Activated CD4-positive, alpha-beta T cell treated with anti-CD3 and anti-CD28 coated beads for 24 hours (primary cell): ENCODE measurements at regions not wholly inside any gene's neighbourhood (a gene's known extent, or its start where the extent isn't known, plus 50 kb on each side); places are given as distances from the start of the nearest gene placed in this dataset.

Experiments used
- DNase-seq, 2 donors: peaks; one replicate each; pipeline ENCODE4 v3.0.0-alpha.2; 2020; ENCODE audit warnings: low read depth in 2 of 2

DNA sequence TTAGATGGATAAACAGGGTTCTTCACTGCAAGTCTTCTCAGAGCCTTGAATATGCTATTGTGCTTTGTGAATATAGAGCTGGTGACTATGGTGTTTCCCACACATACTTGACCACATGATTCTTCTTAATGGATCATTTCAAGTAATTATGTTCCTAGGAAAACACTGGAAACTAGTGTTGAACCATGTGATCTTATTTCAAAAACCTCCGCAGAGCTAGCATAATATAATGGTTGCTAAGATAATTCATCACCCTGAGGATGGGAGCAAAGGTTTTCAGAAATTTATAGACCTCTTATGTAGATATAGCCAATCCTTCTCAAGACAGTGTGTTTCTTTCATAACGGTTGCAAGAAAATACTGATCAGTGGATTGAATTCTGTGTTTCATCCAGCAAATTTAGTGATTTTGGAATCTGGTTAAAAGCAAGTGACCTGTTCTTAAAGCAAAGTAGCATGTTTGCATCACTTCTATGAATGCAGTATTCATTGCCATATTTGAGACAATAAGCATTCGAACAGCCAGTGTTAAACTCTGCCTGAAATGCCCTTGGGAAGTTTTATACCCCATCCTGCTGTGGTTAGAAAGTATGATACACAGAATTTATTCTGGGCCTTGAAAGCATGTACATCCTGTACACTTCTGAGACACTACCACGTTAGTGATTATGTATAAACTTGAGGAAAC lies 341.0 kb upstream of the E2F7 start:
- no peak for DNase-seq

DNA sequence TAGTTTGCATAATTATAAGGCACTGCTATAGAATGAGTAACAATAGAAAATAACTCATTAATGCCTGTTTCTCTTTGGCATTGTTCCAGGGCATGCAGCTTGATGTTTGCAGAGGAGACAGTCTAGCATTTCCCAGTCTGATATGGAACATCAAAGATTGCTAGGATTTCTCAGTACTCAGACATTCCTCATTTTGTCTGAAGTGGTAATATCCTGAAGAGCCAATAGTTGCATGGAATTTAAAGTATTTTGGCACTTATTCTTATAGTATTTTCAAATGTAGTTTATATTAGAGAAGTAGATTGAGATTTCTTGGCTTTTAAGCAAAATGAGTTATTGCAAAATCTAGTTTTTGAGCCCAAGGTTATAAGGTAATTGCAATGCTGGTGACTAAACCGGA lies 337.3 kb upstream of the E2F7 start:
- DNase-seq = no peak

DNA sequence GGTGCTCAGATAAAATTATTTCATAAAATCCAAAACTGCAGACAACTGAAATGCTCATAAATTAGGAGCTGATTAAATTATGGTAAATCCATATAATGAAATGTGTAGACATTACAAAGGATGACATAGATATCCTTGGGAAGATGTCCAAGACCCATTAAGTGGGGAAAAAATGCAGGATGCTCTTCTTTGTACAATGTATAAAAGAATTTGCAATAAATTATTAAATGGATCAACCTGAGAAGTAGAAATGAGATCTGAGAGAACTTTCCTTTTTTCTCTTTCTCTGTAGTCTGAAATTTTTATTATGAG lies 336.4 kb upstream of the E2F7 start:
- no peak for DNase-seq

DNA sequence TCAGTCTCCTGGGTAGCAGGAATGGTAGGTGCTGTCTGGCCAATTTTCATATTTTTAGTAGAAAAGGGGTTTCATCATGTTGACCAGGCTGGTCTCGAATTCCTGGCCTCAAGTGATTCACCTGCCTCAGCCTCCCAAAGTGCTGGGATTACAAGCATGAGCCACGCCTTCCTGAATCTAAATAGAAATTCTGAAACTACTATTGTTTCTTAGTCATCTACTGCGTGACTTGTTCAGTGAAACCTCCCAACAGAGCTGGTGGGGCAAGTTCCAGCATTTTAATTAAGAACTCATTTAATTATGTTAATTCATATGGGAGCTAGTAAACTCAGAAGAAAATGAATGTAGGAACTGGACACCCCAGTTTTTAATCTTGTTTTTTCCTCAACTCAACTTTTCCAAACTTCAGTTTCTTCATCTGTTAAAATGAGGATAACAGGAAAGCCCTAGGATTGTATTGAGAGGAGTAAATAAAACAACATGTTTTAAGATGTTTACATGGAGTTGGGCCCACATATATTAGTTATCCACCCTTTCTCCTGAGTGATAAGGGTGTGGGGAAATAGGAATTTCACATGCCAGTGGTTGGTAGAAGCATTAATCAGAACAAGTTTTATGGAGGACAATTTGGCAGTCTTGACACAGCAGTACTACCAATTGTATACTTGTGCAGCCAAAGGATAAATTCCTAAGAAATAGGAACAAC lies 335.8 kb upstream of the E2F7 start:
- DNase-seq = no peak

DNA sequence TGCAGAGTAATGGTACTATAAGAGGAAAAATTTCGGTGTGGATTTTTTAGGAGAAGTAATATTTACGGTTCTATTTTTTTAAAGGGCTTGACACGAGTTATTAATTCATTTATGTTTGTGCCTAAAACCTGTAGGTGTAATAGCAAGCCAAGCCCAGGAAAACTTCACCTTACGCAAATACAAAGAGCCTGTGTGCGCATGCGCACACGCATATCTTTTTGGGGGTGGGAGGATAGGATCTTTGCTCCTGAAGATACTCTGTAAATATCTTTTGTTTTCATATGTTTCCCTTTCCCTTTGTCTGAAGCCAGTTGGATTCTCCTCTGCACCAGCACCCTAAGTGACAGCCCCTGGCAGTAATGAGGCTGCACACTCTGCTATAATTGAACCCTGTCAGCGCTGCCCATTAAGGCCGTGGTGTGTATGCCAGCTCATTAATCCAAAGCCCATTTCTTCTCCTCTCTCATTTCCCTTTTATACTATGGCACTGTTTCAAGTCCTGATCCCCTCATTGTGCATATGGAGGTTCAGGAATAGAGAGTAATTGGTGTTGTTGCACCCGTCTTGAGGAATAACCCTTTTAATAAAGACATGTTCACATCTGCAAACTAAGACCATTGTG lies 327.2 kb upstream of the E2F7 start:
- DNase-seq = no peak

DNA sequence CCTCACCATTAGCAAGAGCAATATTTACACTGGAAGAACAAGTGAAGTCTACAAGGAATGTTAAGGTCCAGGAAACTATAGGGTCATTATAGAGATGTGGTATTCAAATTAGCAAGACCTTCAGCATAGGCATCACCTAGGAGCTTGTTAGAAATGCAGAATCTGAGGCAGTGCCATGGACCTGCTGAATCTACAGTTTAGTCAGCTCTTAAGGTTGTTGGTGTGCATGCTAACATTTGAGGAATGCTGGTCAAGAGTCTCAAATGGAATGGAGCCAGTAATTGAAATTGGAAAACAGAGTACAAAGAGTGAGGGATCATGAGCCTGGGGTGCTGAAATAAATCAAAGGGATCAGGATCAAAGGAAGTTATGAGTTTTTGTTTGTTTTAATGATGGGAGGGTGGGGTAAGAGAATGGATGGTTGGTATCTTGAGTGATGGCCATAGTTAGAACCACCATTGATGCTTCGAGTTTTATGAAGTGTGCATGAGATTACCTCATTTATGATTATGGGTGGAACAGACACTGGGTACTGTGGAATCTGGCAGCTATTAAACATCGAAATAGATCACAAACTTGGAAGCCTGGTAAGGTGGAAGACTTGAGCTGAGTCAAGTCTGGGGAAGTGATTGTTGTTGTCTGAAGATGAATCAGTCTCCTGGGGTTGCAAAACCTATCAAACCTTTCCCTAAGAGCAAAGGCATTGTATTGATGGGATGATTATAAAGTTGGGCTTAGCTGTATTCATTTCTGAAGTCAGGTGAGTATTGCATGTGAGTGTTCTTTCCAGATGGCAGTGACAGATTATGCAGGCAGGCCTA lies 323.3 kb upstream of the E2F7 start:
- DNase-seq = no peak

DNA sequence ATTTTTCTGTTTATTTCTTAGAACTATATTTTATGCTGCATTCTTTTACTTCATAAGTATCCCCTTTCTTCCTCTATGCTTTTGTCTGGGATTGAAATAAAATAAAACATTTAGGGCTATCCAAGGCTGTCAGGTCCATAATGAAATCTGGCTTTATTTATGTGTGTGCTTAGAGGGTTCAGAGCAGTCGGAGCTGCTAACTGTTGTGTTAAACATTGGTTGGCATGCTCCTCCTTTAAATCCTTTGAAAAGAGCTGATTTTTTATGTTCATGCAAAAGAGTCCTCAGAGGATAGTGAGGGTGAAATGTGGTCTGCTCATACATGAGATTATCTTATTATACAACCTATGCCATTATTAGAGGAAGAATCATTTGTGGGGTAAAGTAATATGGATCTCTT lies 322.3 kb upstream of the E2F7 start:
- no peak for DNase-seq

DNA sequence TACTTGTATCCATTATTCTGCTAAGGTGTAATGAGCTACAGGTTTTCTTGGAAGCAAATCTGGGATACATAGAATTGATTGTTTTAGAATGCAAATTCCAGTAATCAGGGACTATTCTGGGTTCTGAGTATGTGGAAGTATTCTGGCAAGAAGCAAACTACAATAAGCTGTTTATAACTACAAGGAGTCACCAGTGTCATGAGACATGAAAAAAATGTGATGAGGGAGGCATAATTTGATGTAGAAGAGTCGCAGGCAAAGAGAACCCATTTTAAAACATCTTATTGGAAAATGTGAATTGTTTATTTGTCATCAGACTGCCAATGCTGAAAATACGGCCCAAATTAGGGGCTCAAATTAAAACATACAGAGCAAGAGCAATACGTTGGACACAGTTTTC lies 321.8 kb upstream of the E2F7 start:
- DNase-seq = no peak

DNA sequence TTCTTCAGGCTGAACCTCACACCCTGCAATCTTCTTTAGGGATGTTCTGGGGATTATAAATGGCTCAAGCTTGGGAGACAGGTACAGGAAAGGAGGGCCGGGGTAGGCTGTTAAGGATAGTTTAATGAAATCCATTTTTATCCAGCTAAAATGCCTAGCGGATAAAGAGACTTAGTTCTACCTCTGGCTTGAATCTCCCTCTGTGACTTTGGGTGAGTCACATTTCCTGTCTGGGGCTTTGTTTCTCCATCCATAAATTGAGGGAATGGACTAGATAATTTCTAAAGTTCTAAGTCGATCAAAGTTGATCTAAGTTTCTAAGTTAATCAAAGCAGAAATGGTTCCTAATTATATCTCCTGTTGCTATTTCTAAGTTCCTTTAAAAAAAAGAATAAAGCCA lies 319.6 kb upstream of the E2F7 start:
- no peak for DNase-seq

DNA sequence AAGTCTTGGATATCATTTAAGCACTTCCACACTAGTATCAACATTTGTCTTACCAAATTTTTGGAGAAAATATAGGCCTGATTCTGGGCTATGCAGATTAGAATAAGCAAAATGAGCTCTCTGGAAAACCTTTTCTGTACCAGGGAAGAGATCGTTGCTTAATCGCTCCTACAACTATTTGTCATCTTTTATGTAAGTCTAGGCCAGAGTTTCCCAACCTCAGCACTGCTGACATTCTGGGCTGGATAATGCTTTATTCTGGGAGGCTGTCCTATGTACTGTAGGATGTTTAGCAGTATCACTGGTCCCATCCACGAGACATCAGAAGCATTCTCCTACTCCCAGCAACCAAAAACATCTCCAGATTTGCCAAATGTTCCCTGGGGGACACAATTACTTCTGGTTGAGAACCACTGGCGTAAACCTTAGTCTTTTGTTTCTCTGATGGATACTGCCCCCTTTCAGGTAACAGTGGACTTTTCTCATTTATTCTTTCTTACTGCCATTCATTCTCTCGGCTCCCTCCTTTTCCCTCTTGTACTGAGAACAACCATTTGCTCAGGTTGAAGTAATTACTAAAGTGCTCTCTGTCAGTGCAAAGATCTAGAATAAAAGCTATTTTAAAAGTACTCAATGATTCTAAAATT lies 316.9 kb upstream of the E2F7 start:
- DNase-seq = no peak

DNA sequence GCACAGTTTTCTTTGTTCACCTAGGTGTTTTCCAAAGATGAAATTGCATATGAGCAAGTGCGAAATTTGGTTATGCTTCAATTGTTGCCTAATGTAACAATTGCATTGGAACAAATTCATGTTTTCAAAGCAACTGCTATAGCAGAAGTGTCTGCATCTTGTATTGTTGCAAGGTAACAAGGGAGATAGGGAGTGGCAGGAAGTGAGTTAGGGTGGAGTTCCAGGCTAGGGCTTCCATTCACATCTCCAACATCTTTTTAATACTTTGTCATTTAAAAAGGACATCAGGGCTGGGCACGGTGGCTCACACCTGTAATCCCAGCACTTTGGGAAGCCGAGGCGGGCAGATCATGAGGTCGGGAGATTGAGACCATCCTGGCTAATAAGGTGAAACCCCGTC lies 312.3 kb upstream of the E2F7 start:
- DNase-seq = no peak

DNA sequence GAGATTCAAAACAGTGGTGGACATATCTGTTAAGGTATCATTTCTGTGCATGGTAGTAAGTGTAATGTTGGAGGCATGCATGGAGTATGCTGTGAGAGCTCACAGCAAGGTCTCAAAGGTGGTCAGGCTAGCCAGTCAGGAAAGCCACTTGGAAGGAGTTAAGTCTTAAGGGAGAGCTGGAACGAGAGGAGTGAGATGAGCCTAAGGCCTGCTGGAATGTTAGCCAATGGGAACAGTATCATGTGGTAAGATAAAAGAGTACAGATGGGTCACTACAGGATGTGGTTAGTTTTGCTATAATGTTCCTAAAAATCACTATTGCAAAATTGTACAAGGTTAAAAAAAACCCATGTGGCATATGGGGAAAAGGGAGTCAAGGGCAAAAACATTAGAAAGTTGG lies 311.7 kb upstream of the E2F7 start:
- no peak for DNase-seq

DNA sequence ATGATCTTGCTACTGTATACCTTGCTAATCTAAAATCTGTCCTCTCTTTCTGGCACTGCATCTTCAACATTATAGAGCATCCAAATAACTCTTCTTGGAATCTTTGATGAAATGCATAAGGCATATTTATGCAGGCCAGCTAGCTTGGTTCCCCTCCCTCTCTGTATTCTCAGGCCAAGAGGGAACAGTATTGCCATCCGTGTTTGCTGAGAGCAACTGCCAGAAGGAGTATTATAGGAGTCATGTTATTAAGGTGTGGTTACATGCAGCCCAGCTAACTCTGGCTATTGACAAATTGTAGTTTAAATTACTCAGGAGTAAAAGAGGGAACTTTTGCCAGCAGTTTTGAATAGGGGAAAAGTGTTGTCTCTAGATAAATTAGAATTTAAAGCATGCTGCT lies 309.3 kb upstream of the E2F7 start:
- DNase-seq = no peak

DNA sequence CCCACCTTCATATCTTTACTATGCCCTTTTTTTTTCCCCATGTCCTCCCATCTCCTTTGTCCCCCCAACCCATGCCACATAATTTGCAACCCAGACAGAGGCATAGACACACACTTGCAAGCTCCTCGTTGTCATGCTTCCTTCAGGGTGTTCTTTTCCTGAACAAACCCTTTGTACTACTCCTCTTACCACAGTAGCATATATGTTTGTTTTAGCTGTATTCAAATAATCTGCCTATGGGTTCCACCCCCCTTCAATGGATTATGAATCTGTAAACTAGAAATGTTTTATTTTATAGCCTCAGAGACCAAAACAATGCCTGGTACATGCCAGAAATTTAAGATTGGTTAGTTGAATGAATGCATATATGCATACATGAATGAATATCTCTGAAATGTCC lies 307.1 kb upstream of the E2F7 start:
- no peak for DNase-seq

DNA sequence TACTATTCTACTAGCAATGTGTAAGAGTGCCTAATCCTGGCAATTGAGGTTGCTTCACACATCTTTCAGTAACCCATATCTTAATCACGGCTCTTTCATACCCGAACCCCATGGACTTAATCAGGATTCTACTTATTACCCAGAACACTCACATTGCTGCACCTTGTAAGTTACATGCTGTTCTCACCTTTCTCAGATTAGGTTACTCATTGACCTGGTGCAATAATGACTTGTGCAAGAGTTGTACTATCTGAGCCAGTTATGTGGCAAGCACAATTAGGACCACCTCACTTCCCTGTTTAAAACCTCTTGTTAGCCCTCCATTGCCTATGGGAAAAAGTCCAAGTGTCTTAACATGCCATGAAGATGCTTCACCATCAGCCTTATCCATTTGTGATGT lies 306.7 kb upstream of the E2F7 start:
- no peak for DNase-seq

DNA sequence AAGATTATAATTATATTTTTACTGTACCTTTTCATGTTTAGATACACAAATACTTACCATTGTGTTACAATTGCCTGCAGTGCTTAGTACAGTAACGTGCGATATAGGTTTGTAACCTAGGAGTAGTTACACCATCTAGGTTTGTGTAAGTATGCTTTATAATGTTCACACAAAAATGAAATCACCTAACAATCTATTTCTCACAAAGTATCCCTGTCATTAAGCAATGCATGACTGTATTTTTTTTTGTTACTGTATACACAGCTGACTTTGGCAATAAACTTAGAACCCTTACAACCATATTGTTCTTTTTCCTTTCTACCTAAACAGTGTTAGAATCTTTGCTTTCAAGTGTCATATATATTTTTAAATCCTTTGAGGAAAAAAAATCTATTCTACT lies 303.0 kb upstream of the E2F7 start:
- DNase-seq = no peak

DNA sequence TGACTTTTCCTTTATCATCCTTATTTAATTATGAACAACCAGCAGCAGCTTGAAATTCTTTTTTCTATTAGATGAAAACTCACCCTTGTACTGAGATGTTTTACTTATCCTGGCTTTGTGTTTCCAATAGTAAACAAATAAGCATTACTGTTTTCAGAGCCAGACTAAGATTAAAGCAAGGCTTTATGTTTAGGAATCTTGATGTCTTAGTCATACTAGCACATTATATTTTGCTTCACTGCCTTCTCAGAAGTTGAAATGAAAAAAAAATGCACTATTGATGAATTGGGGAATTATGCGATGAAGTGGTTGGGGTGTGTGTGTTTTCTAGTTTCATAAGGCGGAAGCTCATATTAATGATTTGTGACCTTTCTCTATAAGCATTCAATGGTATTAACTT lies 301.2 kb upstream of the E2F7 start:
- no peak for DNase-seq

DNA sequence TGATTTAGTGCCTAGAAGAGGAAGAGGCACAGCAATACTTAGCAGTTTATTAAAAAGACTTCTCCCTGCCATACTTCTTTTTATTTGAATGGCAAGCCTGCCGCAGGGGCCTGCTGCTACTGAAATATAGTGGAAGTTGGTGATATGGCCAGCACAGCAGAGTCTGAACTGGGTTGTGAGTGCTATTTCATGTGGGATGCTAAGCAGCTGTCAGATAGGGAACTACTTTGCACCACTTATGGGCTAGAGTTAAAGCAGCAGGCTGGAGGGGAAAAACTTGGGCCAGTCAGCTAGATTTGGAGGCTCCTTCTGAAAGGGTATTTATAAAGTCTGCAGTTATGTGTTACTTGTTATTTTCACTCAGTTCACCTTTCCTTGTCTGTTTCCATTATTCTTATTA lies 299.0 kb upstream of the E2F7 start:
- no peak for DNase-seq

DNA sequence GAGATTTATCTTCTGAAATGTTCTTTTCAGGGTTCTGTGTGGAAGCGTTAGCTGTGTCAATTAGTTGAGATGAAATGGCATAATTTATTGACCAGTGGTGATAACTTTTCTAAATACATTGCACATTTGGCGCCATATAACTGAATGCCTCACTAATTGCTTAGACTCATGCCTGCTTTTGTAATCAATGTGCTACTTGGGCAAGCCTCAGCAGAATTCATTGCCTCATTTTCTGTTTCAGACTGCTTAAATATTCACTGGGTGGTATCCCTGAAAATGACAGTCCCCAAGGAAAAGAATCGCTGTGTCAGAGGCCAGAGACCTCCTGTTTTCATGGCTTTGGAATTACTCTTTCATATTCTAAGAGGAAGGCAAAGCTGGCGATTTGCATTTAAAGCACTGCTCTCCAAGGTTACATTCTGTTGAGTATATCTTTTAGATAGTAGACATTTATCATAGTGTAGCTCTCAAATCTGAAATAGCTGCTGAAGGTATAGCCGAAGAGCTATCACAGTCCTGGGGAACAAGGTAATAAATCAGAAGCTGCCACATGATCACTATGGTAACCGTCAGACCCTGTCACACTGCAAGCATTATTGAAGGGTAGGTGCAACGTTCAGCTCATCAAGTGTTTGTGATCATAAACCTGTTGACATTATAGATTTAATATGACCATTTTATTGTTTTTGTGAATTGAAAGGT lies 297.3 kb upstream of the E2F7 start:
- DNase-seq = no peak

DNA sequence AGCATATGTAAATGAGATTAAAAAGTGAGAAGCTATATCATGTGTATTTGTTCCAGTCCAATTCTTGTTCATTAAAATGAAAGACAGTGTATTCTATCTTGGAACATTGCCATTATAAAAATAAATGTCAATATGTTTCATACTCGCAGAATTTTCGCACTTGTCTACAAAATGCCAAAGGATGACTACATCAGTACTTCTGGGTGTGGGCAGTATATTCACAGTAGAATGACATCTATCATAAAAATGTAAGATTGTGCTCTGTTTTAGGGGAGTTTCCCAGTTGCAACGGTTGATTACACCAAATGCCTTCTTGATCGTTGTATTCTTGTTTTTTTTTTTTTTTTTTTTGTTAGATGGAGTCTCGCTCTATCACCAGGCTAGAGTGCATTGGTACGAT lies 292.3 kb upstream of the E2F7 start:
- DNase-seq = no peak

DNA sequence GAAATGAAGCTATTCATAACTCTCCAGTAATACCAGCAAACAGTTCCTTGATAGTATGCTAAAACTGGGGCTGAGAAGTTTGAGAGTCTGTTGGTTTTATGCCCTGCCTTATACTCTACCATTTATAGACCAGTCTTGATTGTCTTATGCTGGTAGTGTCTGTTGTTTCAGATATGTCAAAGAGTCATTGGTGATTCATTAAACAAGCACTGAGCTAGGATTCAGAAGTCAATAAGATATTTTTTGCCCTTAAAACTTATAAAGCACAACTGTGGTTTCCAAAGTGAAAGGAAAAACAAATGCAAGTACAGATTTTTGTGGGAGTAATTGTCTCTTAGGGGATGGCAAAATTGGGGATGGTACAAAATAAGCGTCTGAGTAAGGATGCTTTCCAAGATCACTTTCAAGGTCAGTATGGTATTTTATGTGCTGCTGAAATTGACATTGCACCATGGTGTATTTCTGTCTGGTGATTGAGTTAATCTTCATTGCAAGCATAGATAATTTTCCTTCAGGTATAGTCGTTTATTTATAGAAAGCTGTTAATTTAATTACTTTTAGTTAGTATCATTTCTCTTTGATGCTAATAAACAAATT lies 289.5 kb upstream of the E2F7 start:
- no peak for DNase-seq
